Mammary epithelial cell (primary cell): ENCODE measurements at regions not wholly inside any gene's neighbourhood (a gene's known extent, or its start where the extent isn't known, plus 50 kb on each side); places are given as distances from the start of the nearest gene placed in this dataset.

Experiments
- CTCF ChIP-seq, 2 donors: IDR thresholded peaks in 1 of 2; conservative IDR thresholded peaks in 1 of 2; 2 replicates each; pipeline ENCODE4 v1.5.1; 2011 to 2012; ENCODE audit warnings: inconsistent platforms in 2 of 2, low read length in 2 of 2, mild to moderate bottlenecking in 2 of 2, control low read depth in 1 of 2, low read depth in 1 of 2; ENCODE audit not compliant: insufficient read depth in 1 of 2; ENCODE audit errors: extremely low read depth in 1 of 2
- EZH2 ChIP-seq: IDR thresholded peaks from 2 replicates; pipeline ENCODE4 v1.6.1; 2012; ENCODE audit warnings: low read length, inconsistent platforms, borderline replicate concordance

GRCh38 chr12:45546545-45546944, 183.0 kb upstream of the ARID2 start:
- TF ChIP-seq CTCF (conservative IDR thresholded peaks at IDR 0.05 in 1 of 2, IDR thresholded peaks at IDR 0.05 in 1 of 2; ENCODE audit: extremely low read depth in 1 of 2, insufficient read depth in 1 of 2, low read depth in 1 of 2, low read length in 2 of 2) (no peak), EZH2 (no peak)
